ENCODE measurements at regions not wholly inside any gene's neighbourhood (a gene's known extent, or its start where the extent isn't known, plus 50 kb on each side); places are given as distances from the start of the nearest gene placed in this dataset.

DNA sequence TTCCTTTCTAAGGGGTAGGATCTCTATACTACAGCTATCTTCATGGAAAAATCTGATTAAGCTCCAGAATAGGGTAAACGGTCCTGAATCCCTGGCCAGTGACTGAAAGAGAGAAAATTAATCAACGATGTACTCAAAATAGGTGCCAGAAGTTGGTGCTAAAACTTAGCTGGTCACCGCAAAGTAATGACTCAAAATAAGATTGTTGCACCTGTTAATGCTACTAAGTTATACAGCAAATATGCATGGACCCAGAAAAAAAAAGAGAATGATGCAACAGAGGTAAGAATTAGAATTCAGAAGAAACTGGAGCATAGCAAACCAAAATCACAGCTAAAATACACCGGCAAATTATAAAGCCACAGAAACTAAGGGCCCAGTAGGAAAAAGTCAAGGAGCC, 239.7 kb upstream of the FAM241A start:
- Histone ChIP-seq H3K9me3 (ENCODE audit: control insufficient read depth, low read depth, low read length) (no peaks in the 10 kb centered on the region), H3K27me3 (ENCODE audit: control insufficient read depth, extremely low read depth, insufficient read depth, low read length) (no peaks in the 10 kb centered on the region), H4K20me1 (ENCODE audit: control insufficient read depth, extremely low read depth, insufficient read depth, low read length) (no peaks in the 10 kb centered on the region), H3K79me2 (ENCODE audit: control insufficient read depth, insufficient read depth, low read length) (no peaks in the 10 kb centered on the region), H2AFZ (ENCODE audit: control insufficient read depth, low read length) (no peak overlapping the region), H3K36me3 (ENCODE audit: control insufficient read depth in 2 of 2, extremely low read depth in 1 of 2, insufficient read depth in 2 of 2, low read length in 2 of 2) (no peaks in the 10 kb centered on the region), H3K9me1 (ENCODE audit: control insufficient read depth, extremely low read depth, insufficient read depth, low read length) (no peaks in the 10 kb centered on the region), H3K4me3 (ENCODE audit: control insufficient read depth in 2 of 3, extremely low read depth in 1 of 3, insufficient read depth in 2 of 3, low read depth in 1 of 3, low read length in 3 of 3) (no peak overlapping the region), H3K9ac (ENCODE audit: control insufficient read depth, extremely low read depth, insufficient read depth, low read length) (no peak overlapping the region), H3K27ac (ENCODE audit: control insufficient read depth, insufficient read depth, low read length) (no peak overlapping the region), H3K4me1 (ENCODE audit: control insufficient read depth, extremely low read depth, insufficient read depth, low read length) (no peaks in the 10 kb centered on the region), H3K4me2 (ENCODE audit: control insufficient read depth, extremely low read depth, insufficient read depth, low read depth, low read length) (no peak overlapping the region)
- FAIRE-seq (no peak), DNase-seq (ENCODE audit: low read depth, low spot score) (no peak)
- dilution Hi-C loops (cut with MboI; ENCODE audit: extremely low pct_ligation_motif_present, low sequenced_read_pairs) = no loop called here
- TF ChIP-seq, protein P1, sequence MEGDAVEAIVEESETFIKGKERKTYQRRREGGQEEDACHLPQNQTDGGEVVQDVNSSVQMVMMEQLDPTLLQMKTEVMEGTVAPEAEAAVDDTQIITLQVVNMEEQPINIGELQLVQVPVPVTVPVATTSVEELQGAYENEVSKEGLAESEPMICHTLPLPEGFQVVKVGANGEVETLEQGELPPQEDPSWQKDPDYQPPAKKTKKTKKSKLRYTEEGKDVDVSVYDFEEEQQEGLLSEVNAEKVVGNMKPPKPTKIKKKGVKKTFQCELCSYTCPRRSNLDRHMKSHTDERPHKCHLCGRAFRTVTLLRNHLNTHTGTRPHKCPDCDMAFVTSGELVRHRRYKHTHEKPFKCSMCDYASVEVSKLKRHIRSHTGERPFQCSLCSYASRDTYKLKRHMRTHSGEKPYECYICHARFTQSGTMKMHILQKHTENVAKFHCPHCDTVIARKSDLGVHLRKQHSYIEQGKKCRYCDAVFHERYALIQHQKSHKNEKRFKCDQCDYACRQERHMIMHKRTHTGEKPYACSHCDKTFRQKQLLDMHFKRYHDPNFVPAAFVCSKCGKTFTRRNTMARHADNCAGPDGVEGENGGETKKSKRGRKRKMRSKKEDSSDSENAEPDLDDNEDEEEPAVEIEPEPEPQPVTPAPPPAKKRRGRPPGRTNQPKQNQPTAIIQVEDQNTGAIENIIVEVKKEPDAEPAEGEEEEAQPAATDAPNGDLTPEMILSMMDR (optimal IDR thresholded peaks at IDR 0.05 in 1 of 3, IDR thresholded peaks at IDR 0.05 in 1 of 3, conservative IDR thresholded peaks at IDR 0.05 in 1 of 3; ENCODE audit: extremely low read depth in 1 of 3, insufficient read depth in 2 of 3, low read length in 3 of 3) = no peak
- no peak for TF ChIP-seq EZH2 (IDR thresholded peaks at IDR 0.05; ENCODE audit: low read length)

DNA sequence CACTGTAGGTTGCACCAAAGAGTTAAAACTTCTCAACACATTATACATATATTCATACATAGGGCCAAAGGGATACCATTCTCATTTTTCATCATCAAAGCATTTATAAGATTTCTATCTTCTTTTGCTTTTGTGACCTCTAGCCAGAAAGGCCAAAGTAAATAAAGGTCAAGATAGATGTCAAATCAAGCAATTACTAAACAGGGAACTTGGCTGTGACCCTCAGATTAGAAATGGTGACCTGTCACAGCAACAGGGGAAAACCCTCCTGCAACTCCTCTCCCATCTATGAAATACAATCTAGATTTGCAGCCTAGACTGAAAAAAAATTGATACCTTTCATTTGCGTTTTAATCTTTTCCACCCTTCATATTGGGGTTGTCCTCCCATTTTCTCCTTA, 225.6 kb upstream of the FAM241A start:
- TF ChIP-seq EZH2 (IDR thresholded peaks at IDR 0.05; ENCODE audit: low read length) = no peak
- H3K79me2 ChIP-seq (ENCODE audit: control insufficient read depth, insufficient read depth, low read length) = no peaks in the 10 kb centered on the region
- H3K36me3 ChIP-seq (ENCODE audit: control insufficient read depth in 2 of 2, extremely low read depth in 1 of 2, insufficient read depth in 2 of 2, low read length in 2 of 2) = no peaks in the 10 kb centered on the region
- H3K9me3 ChIP-seq (ENCODE audit: control insufficient read depth, low read depth, low read length) = no peaks in the 10 kb centered on the region
- no peak overlapping the region for H3K9ac ChIP-seq (ENCODE audit: control insufficient read depth, extremely low read depth, insufficient read depth, low read length)
- no peak overlapping the region for H3K4me3 ChIP-seq (ENCODE audit: control insufficient read depth in 2 of 3, extremely low read depth in 1 of 3, insufficient read depth in 2 of 3, low read depth in 1 of 3, low read length in 3 of 3)
- FAIRE-seq (no peak), DNase-seq (ENCODE audit: low read depth, low spot score) (no peak)
- no peak overlapping the region for H2AFZ ChIP-seq (ENCODE audit: control insufficient read depth, low read length)
- no peaks in the 10 kb centered on the region for H4K20me1 ChIP-seq (ENCODE audit: control insufficient read depth, extremely low read depth, insufficient read depth, low read length)
- H3K4me2 ChIP-seq (ENCODE audit: control insufficient read depth, extremely low read depth, insufficient read depth, low read depth, low read length) = no peak overlapping the region
- H3K9me1 ChIP-seq (ENCODE audit: control insufficient read depth, extremely low read depth, insufficient read depth, low read length) = no peaks in the 10 kb centered on the region
- no peaks in the 10 kb centered on the region for H3K27me3 ChIP-seq (ENCODE audit: control insufficient read depth, extremely low read depth, insufficient read depth, low read length)
- no peak overlapping the region for H3K27ac ChIP-seq (ENCODE audit: control insufficient read depth, insufficient read depth, low read length)
- dilution Hi-C loops (cut with MboI; ENCODE audit: extremely low pct_ligation_motif_present, low sequenced_read_pairs) = no loop called here
- no peaks in the 10 kb centered on the region for H3K4me1 ChIP-seq (ENCODE audit: control insufficient read depth, extremely low read depth, insufficient read depth, low read length)

- dilution Hi-C loops (cut with MboI; ENCODE audit: extremely low pct_ligation_motif_present, low sequenced_read_pairs) = no loop called here
- no peaks in the 10 kb centered on the region for H3K79me2 ChIP-seq (ENCODE audit: control insufficient read depth, insufficient read depth, low read length)
- H4K20me1 ChIP-seq (ENCODE audit: control insufficient read depth, extremely low read depth, insufficient read depth, low read length) = no peaks in the 10 kb centered on the region
- no peaks in the 10 kb centered on the region for H3K27me3 ChIP-seq (ENCODE audit: control insufficient read depth, extremely low read depth, insufficient read depth, low read length)
- H3K27ac ChIP-seq (ENCODE audit: control insufficient read depth, insufficient read depth, low read length) = no peak overlapping the region
- no peak overlapping the region for H3K9ac ChIP-seq (ENCODE audit: control insufficient read depth, extremely low read depth, insufficient read depth, low read length)
- no peak overlapping the region for H3K4me3 ChIP-seq (ENCODE audit: control insufficient read depth in 2 of 3, extremely low read depth in 1 of 3, insufficient read depth in 2 of 3, low read depth in 1 of 3, low read length in 3 of 3)
- H3K4me2 ChIP-seq (ENCODE audit: control insufficient read depth, extremely low read depth, insufficient read depth, low read depth, low read length) = no peak overlapping the region
- FAIRE-seq = no peak
- no peaks in the 10 kb centered on the region for H3K9me1 ChIP-seq (ENCODE audit: control insufficient read depth, extremely low read depth, insufficient read depth, low read length)
- H3K36me3 ChIP-seq (ENCODE audit: control insufficient read depth in 2 of 2, extremely low read depth in 1 of 2, insufficient read depth in 2 of 2, low read length in 2 of 2) = no peaks in the 10 kb centered on the region
- DNase-seq (ENCODE audit: low read depth, low spot score) = no peak
- no peaks in the 10 kb centered on the region for H3K4me1 ChIP-seq (ENCODE audit: control insufficient read depth, extremely low read depth, insufficient read depth, low read length)
- TF ChIP-seq, protein P1 (optimal IDR thresholded peaks at IDR 0.05 in 1 of 3, IDR thresholded peaks at IDR 0.05 in 1 of 3, conservative IDR thresholded peaks at IDR 0.05 in 1 of 3; ENCODE audit: extremely low read depth in 1 of 3, insufficient read depth in 2 of 3, low read length in 3 of 3) = no peak
- no peak for TF ChIP-seq EZH2 (IDR thresholded peaks at IDR 0.05; ENCODE audit: low read length)
- no peaks in the 10 kb centered on the region for H3K9me3 ChIP-seq (ENCODE audit: control insufficient read depth, low read depth, low read length)
- no peak overlapping the region for H2AFZ ChIP-seq (ENCODE audit: control insufficient read depth, low read length)
Observed at GRCh38 chr4:111921714-111922113, 223.5 kb upstream of the FAM241A start.

Measured in keratinocyte (primary cell).